Embryonic facial prominence (tissue), 1 donor: ENCODE measurements at regions not wholly inside any gene's neighbourhood (a gene's known extent, or its start where the extent isn't known, plus 50 kb on each side); places are given as distances from the start of the nearest gene placed in this dataset.
"Not testable (repeated sequence)": the region's sequence is repeated elsewhere in the genome, so short reads cannot be mapped to it uniquely, and the experiment has no call there.

Experiments
- DNase-seq: peaks from one replicate; pipeline ENCODE4 v3.0.0-alpha.2; 2016; ENCODE audit errors: extremely low spot score

- no peak for DNase-seq
Observed at GRCh38 chr10:3659203-3659917, 125.6 kb downstream of the KLF6 start.

GRCh38 chr10:3658766-3659165 is 126.2 kb downstream of the KLF6 start:
- DNase-seq: no peak

- no peak for DNase-seq
Observed at GRCh38 chr10:3656214-3656613, 128.8 kb downstream of the KLF6 start.

- no peak for DNase-seq
Observed at GRCh38 chr10:3655528-3655927, 129.5 kb downstream of the KLF6 start.

- no peak for DNase-seq
Observed at GRCh38 chr10:3654980-3655379, 130.0 kb downstream of the KLF6 start.

GRCh38 chr10:3654496-3654895 is 130.5 kb downstream of the KLF6 start:
- no peak for DNase-seq

- not testable (repeated sequence) for DNase-seq
Observed at GRCh38 chr10:3653303-3653702, 131.7 kb downstream of the KLF6 start.

- no peak for DNase-seq
Observed at GRCh38 chr10:3652886-3653285, 132.1 kb downstream of the KLF6 start.

GRCh38 chr10:3651969-3652653 is 132.9 kb downstream of the KLF6 start:
- no peak for DNase-seq

GRCh38 chr10:3648576-3648975 is 136.4 kb downstream of the KLF6 start:
- DNase-seq: no peak

- DNase-seq: no peak
Observed at GRCh38 chr10:3648170-3648569, 136.8 kb downstream of the KLF6 start.

GRCh38 chr10:3647074-3647473 is 137.9 kb downstream of the KLF6 start:
- DNase-seq: no peak

GRCh38 chr10:3645406-3645805 is 139.6 kb downstream of the KLF6 start:
- no peak for DNase-seq

GRCh38 chr10:3640816-3641215 is 144.2 kb downstream of the KLF6 start:
- no peak for DNase-seq

- no peak for DNase-seq
Observed at GRCh38 chr10:3639546-3639945, 145.5 kb downstream of the KLF6 start.

GRCh38 chr10:3636356-3637181 is 148.4 kb downstream of the KLF6 start:
- no peak for DNase-seq

GRCh38 chr10:3635697-3636096 is 149.3 kb downstream of the KLF6 start:
- no peak for DNase-seq

- no peak for DNase-seq
Observed at GRCh38 chr10:3635211-3635671, 149.8 kb downstream of the KLF6 start.

- DNase-seq: not testable (repeated sequence)
Observed at GRCh38 chr10:3634646-3635045, 150.4 kb downstream of the KLF6 start.

GRCh38 chr10:3631701-3632330 is 153.2 kb downstream of the KLF6 start:
- DNase-seq: no peak

GRCh38 chr10:3631291-3631690 is 153.7 kb downstream of the KLF6 start:
- no peak for DNase-seq
